Esophagus muscularis mucosa (tissue), 2 donors: ENCODE measurements at regions not wholly inside any gene's neighbourhood (a gene's known extent, or its start where the extent isn't known, plus 50 kb on each side); places are given as distances from the start of the nearest gene placed in this dataset.

Source experiments
- EP300 ChIP-seq: sonication (generic); formaldehyde crosslinking; IDR thresholded peaks from one replicate; pipeline ENCODE4 v1.6.1; 2017; ENCODE audit warnings: antibody characterized with exemption
- POLR2A ChIP-seq: fragments of 450-650 bp; IDR thresholded peaks from one replicate; pipeline ENCODE4 v1.6.1; 2017; ENCODE audit warnings: antibody characterized with exemption, moderate library complexity, mild to moderate bottlenecking, low read depth

- TF ChIP-seq EP300 = no peak
- no peak for TF ChIP-seq POLR2A
Measured at GRCh38 chr18:39713961-39714360, 2148.4 kb upstream of the CELF4 start.
